MM.1S (cell line): ENCODE measurements at regions not wholly inside any gene's neighbourhood (a gene's known extent, or its start where the extent isn't known, plus 50 kb on each side); places are given as distances from the start of the nearest gene placed in this dataset.

Experiments
- EZH2 ChIP-seq: fragments of 300-600 bp; sonication (generic); optimal IDR thresholded peaks from 2 replicates; pipeline ENCODE3; 2017; ENCODE audit warnings: low read depth, mild to moderate bottlenecking, antibody characterized with exemption, low read length, mixed read lengths
- EZH2phosphoT487 ChIP-seq: fragments of 300-600 bp; sonication (generic); IDR thresholded peaks from 2 replicates; pipeline ENCODE4 v1.6.1; 2018; ENCODE audit warnings: antibody characterized with exemption, low read length
- TF ChIP-seq, protein P1 (sequence below): fragments of 300-600 bp; sonication (generic); IDR thresholded peaks from 2 replicates; pipeline ENCODE4 v1.5.1; 2016; ENCODE audit warnings: antibody characterized with exemption, low read length, mixed read lengths

- TF ChIP-seq EZH2phosphoT487, result no peak
- TF ChIP-seq, protein P1, sequence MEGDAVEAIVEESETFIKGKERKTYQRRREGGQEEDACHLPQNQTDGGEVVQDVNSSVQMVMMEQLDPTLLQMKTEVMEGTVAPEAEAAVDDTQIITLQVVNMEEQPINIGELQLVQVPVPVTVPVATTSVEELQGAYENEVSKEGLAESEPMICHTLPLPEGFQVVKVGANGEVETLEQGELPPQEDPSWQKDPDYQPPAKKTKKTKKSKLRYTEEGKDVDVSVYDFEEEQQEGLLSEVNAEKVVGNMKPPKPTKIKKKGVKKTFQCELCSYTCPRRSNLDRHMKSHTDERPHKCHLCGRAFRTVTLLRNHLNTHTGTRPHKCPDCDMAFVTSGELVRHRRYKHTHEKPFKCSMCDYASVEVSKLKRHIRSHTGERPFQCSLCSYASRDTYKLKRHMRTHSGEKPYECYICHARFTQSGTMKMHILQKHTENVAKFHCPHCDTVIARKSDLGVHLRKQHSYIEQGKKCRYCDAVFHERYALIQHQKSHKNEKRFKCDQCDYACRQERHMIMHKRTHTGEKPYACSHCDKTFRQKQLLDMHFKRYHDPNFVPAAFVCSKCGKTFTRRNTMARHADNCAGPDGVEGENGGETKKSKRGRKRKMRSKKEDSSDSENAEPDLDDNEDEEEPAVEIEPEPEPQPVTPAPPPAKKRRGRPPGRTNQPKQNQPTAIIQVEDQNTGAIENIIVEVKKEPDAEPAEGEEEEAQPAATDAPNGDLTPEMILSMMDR, result no peak
- TF ChIP-seq EZH2, result no peak
These were observed 178.5 kb upstream of the PRICKLE1 start for GRCh38 chr12:42767998-42768397.
